Raji (cell line): ENCODE measurements at regions not wholly inside any gene's neighbourhood (a gene's known extent, or its start where the extent isn't known, plus 50 kb on each side); places are given as distances from the start of the nearest gene placed in this dataset.

ENCODE experiments used
- POLR2A ChIP-seq: IDR thresholded peaks from 2 replicates; pipeline ENCODE4 v1.6.1; 2011; ENCODE audit warnings: low read depth, low read length, control low read depth; ENCODE audit not compliant: insufficient read depth

GRCh38 chr13:88000239-88000638, 329.1 kb downstream of the SLITRK5 start:
- TF ChIP-seq POLR2A = no peak

- no peak for TF ChIP-seq POLR2A
Measured at GRCh38 chr13:88000787-88001186, 329.6 kb downstream of the SLITRK5 start.

GRCh38 chr13:88005188-88005587, 334.0 kb downstream of the SLITRK5 start:
- TF ChIP-seq POLR2A = no peak

GRCh38 chr13:88014527-88014926, 343.4 kb downstream of the SLITRK5 start:
- no peak for TF ChIP-seq POLR2A

- TF ChIP-seq POLR2A = no peak
Measured at GRCh38 chr13:88022431-88023208, 351.4 kb downstream of the SLITRK5 start.

GRCh38 chr13:88026241-88026640, 355.1 kb downstream of the SLITRK5 start:
- TF ChIP-seq POLR2A = no peak

DNA sequence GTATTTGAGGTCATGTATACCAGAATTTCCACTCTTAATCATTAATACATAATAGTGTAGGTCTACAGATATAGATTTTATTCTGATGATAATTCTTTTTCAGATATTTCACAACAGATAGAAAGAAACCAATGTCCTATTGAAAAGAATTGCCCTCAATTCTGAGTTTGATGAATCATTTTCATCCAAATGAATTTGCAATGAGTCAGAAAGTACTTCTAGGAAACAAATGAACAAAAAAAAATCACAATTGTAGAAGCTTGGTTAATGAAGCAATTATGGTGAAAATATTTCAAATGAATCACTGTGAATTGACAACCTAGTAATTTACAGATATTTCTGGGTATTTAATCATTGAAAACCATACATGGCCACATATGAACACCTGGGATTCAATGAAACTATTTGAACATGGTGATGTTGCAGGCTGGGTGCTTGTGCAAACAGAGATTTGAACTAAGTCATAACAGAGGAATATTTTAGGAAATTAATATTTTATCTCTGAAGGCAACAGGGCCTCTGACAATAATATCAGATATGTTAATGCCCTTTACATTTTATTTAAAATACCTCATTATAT, 360.9 kb downstream of the SLITRK5 start:
- TF ChIP-seq POLR2A = no peak

GRCh38 chr13:88042489-88042888, 371.3 kb downstream of the SLITRK5 start:
- no peak for TF ChIP-seq POLR2A

- no peak for TF ChIP-seq POLR2A
Measured at GRCh38 chr13:88051746-88052482, 380.7 kb downstream of the SLITRK5 start.

DNA sequence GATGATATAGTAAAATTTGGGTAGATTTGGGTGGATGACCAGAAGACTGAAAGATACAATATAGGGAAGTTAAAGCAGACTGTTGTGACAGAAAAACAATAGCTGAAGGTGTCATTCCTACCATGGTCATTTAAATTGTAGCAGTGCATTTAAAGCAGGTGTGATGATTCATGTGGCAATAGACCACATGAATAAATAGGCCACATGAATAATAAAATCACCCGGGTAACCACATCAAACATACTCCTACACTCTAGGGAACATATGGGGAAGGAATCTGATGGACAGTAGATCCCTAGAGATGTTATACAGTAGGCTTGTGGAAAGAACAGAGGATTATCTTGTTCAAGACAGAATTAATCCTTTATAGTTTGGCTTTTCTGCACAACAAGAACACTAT, 392.6 kb downstream of the SLITRK5 start:
- no peak for TF ChIP-seq POLR2A

- no peak for TF ChIP-seq POLR2A
Measured at GRCh38 chr13:88066847-88067246, 395.7 kb downstream of the SLITRK5 start.

DNA sequence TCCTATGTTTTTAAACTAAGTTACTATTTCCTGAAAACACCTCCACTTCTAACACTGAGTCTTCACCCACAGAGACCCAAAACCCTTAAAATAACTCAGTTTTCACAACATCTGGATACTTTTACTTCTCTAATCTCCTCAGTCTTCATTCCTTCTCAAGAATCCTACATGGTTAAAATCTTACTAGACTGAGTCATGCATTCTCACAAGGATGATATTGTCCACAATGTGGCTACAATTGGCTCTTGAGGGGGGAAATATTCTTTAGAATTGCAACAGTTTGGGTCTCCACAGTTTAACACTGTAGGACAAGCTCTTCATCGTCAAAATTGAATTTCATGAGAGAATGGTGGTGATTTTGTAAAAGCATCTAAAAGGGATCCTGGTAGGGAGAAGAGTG, 397.1 kb downstream of the SLITRK5 start:
- no peak for TF ChIP-seq POLR2A

GRCh38 chr13:88068975-88069374, 397.8 kb downstream of the SLITRK5 start:
- no peak for TF ChIP-seq POLR2A

DNA sequence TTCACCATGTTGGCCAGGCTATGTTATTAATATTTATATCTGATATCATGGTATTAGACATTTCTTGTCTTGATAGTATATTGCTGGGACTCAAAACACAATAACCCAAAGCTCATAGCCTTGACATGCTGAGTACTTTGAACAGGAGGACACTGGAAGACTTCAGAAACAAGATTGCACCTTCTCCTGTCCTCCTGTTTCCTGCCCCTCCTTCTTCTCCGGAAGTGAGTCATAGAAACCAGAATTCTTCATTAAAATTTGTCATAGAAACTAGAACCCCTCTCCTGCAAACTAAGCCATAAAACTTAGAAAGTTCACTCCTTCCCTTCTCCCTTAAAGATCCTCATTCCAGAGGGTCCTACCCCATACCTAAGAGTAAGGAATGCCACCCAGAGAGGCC, 400.2 kb downstream of the SLITRK5 start:
- TF ChIP-seq POLR2A = no peak

GRCh38 chr13:88074794-88075510, 403.8 kb downstream of the SLITRK5 start:
- no peak for TF ChIP-seq POLR2A
